HepG2 (cell line): ENCODE measurements at regions not wholly inside any gene's neighbourhood (a gene's known extent, or its start where the extent isn't known, plus 50 kb on each side); places are given as distances from the start of the nearest gene placed in this dataset.
A peak's percentile ranks its signal among the peaks of the same experiment; 100 is the strongest.

Experiments used
- ATAC-seq: fragments of 200-7000 bp; cut with Tn5 transposase; 3 replicates; pipeline ENCODE4 v1.9.1; 2020; ENCODE audit warnings: mild to moderate bottlenecking, moderate library complexity
- BruUV-seq: library from RNA; stranded (reverse); fragments of 400-500 nt; replicated peaks from 2 replicates; lab custom pipeline; 2021; lab: Mats Ljungman, UMichigan
- CTCF ChIA-PET: fragments of 300-600 bp; formaldehyde crosslinking; extraction: SDS; loops from one replicate; lab custom pipeline; 2021; ENCODE audit warnings: low total read pairs, inconsistent platforms, low intra/inter-chr PET ratio; lab: Yijun Ruan, JAX
- POLR2A ChIA-PET: fragments of 350-600 bp; sonication (Branson Sonifier 250); formaldehyde crosslinking; loops from one replicate; lab custom pipeline; 2020; ENCODE audit warnings: antibody characterized with exemption, inconsistent platforms; lab: Yijun Ruan, JAX
- DNase-seq: peaks from one replicate; pipeline ENCODE4 v3.0.0-alpha.2; 2015; ENCODE audit warnings: low spot score
- FAIRE-seq: peaks from 3 replicates; lab custom pipeline; 2011; peaks lifted over from hg19 to GRCh38; lab: Jason Lieb, UNC
- H2AFZ ChIP-seq: one replicate; pipeline ENCODE4 v1.6.1; 2011; ENCODE audit warnings: low read length, inconsistent platforms
- H3K27ac ChIP-seq: fragments of 300-600 bp; 3 replicates; pipeline ENCODE4 v1.8.0; 2011; ENCODE audit warnings: mixed run types, mild to moderate bottlenecking, mixed read lengths, low read length, inconsistent platforms; ENCODE audit not compliant: insufficient read depth; ENCODE audit errors: extremely low read length
- H3K27me3 ChIP-seq, 2 experiments: fragments of 200-600 bp in 1 of 2; 2 replicates in 1 of 2; 3 replicates in 1 of 2; pipeline versions ENCODE4 v1.6.0 to v1.8.0; 2011; ENCODE audit warnings: low read length in 2 of 2, mild to moderate bottlenecking in 2 of 2, moderate library complexity in 2 of 2, inconsistent platforms in 1 of 2; ENCODE audit not compliant: insufficient read depth in 2 of 2, control insufficient read depth in 1 of 2
- H3K36me3 ChIP-seq, 2 experiments: fragments of 200-600 bp in 1 of 2; replicated peaks in 1 of 2; 2 replicates in 1 of 2; 3 replicates in 1 of 2; pipeline versions ENCODE4 v1.5.1 to v1.8.0; 2011; ENCODE audit warnings: low read length in 2 of 2, inconsistent platforms in 1 of 2; ENCODE audit not compliant: insufficient read depth in 2 of 2, control insufficient read depth in 1 of 2
- H3K4me1 ChIP-seq: 2 replicates; pipeline ENCODE4 v1.5.1; 2012; ENCODE audit warnings: low read length, inconsistent platforms; ENCODE audit not compliant: insufficient read depth
- H3K4me2 ChIP-seq: 2 replicates; pipeline ENCODE4 v1.6.0; 2011; ENCODE audit warnings: low read depth, low read length, inconsistent platforms
- H3K4me3 ChIP-seq, 3 experiments: fragments of 200-600 bp in 1 of 3; sonication (generic), shearing (Covaris generic) in 1 of 3; replicated peaks in 1 of 3; 2 replicates each; pipeline ENCODE4 v1.5.1; 2011 to 2016; ENCODE audit warnings: low read length in 3 of 3, inconsistent platforms in 2 of 3, low read depth in 2 of 3, mild to moderate bottlenecking in 2 of 3, control low read depth in 1 of 3, mixed read lengths in 1 of 3; ENCODE audit not compliant: insufficient read depth in 1 of 3
- H3K79me2 ChIP-seq: one replicate; pipeline ENCODE4 v1.6.1; 2011; ENCODE audit warnings: low read length, inconsistent platforms; ENCODE audit not compliant: insufficient read depth
- H3K9ac ChIP-seq: 2 replicates; pipeline ENCODE4 v1.6.0; 2011; ENCODE audit warnings: mild to moderate bottlenecking, low read depth, low read length, inconsistent platforms; ENCODE audit not compliant: insufficient read depth
- H3K9me3 ChIP-seq: 2 replicates; pipeline ENCODE4 v1.5.1; 2012; ENCODE audit warnings: mild to moderate bottlenecking, low read length
- H4K20me1 ChIP-seq: 2 replicates; pipeline ENCODE4 v1.6.0; 2011; ENCODE audit warnings: inconsistent platforms, mild to moderate bottlenecking, low read length, moderate library complexity; ENCODE audit not compliant: insufficient read depth
- HDAC1 ChIP-seq: sonication (generic); formaldehyde crosslinking; IDR thresholded peaks from 2 replicates; pipeline ENCODE4 v1.5.1; 2020; ENCODE audit warnings: mild to moderate bottlenecking, missing genetic modification reagents
- ISX ChIP-seq: sonication (generic); formaldehyde crosslinking; conservative IDR thresholded peaks from 2 replicates; pipeline ENCODE4 v1.5.0; 2020; ENCODE audit warnings: missing genetic modification reagents
- MAFF ChIP-seq: IDR thresholded peaks from 2 replicates; pipeline ENCODE4 v1.6.1; 2011; ENCODE audit warnings: low read depth, low read length, improper control_type of control experiment
- MAFK ChIP-seq, 2 experiments: IDR thresholded peaks in 1 of 2; conservative IDR thresholded peaks in 1 of 2; 2 replicates each; pipeline ENCODE4 v1.6.1; 2011; ENCODE audit warnings: improper control_type of control experiment in 2 of 2, low read length in 2 of 2
- TCF7L2 ChIP-seq: IDR thresholded peaks from 2 replicates; pipeline ENCODE4 v1.6.1; 2011; ENCODE audit warnings: mild to moderate bottlenecking, low read depth, low read length, moderate library complexity
- WGBS: methylation state at CpG from one replicate; pipeline ENCODE4 v1.1.6; 2017; ENCODE audit warnings: low lambda C conversion rate; 5-methylcytosine and 5-hydroxymethylcytosine counted together
- in situ Hi-C: cut with HindIII; loops from 2 replicates; pipeline ENCODE4 v1.10.0; 2017; ENCODE audit warnings: low pct_unique_long_range_greater_than_20kb; ENCODE audit not compliant: extremely low pct_ligation_motif_present
- intact Hi-C: fragments of 100-400 bp; cut with micrococcal nuclease; formaldehyde crosslinking; loops from one replicate; pipeline ENCODE4 v1.10.0; 2022; ENCODE audit not compliant: unreplicated experiment
- TF ChIP-seq, protein P1 (sequence below): IDR thresholded peaks from 2 replicates; pipeline ENCODE4 v1.6.1; 2016; ENCODE audit warnings: missing compliant biosample characterization, missing genetic modification reagents, borderline replicate concordance
- TF ChIP-seq, protein P2 (sequence below): sonication (generic); formaldehyde crosslinking; IDR thresholded peaks from 2 replicates; pipeline ENCODE4 v1.9.0; 2021; ENCODE audit warnings: missing genetic modification reagents, borderline replicate concordance

DNA sequence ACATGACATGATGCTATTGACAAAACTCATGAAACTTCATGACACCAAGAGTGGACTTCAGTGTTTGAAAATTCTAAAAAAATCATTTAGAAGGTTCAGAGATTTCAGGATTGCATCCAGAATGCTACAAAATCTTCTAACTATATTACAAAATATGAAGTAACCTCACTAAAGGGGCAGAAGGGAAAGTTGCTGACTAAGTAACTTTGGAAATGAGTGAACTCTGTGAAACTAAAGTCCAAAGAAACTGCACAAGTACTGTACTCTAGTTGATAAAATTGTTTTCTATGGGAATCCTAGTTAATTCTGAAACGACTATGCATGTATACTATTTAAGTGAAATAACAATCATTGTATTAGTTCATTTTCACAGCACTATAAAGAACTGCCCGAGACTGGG, 184.4 kb downstream of the LYPLAL1 start:
- no peak for FAIRE-seq
- no peaks in the 10 kb centered on the region for H4K20me1 ChIP-seq
- H3K9me3 ChIP-seq, result no peaks in the 10 kb centered on the region
- TF ChIP-seq TCF7L2, result no peak
- TF ChIP-seq, protein P1, sequence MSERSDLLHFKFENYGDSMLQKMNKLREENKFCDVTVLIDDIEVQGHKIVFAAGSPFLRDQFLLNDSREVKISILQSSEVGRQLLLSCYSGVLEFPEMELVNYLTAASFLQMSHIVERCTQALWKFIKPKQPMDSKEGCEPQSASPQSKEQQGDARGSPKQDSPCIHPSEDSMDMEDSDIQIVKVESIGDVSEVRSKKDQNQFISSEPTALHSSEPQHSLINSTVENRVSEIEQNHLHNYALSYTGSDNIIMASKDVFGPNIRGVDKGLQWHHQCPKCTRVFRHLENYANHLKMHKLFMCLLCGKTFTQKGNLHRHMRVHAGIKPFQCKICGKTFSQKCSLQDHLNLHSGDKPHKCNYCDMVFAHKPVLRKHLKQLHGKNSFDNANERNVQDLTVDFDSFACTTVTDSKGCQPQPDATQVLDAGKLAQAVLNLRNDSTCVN, result no peak
- peak; percentile 82 for TF ChIP-seq MAFF
- peak; percentile 80 to 90 for TF ChIP-seq MAFK (conservative IDR thresholded peaks at IDR 0.05 in 1 of 2, IDR thresholded peaks at IDR 0.05 in 1 of 2; ENCODE audit: low read length in 2 of 2)
- TF ChIP-seq, protein P2, sequence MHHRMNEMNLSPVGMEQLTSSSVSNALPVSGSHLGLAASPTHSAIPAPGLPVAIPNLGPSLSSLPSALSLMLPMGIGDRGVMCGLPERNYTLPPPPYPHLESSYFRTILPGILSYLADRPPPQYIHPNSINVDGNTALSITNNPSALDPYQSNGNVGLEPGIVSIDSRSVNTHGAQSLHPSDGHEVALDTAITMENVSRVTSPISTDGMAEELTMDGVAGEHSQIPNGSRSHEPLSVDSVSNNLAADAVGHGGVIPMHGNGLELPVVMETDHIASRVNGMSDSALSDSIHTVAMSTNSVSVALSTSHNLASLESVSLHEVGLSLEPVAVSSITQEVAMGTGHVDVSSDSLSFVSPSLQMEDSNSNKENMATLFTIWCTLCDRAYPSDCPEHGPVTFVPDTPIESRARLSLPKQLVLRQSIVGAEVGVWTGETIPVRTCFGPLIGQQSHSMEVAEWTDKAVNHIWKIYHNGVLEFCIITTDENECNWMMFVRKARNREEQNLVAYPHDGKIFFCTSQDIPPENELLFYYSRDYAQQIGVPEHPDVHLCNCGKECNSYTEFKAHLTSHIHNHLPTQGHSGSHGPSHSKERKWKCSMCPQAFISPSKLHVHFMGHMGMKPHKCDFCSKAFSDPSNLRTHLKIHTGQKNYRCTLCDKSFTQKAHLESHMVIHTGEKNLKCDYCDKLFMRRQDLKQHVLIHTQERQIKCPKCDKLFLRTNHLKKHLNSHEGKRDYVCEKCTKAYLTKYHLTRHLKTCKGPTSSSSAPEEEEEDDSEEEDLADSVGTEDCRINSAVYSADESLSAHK (CRISPR knock-in tag), result no peak
- no peak for TF ChIP-seq ISX (CRISPR knock-in tag)
- TF ChIP-seq HDAC1 (CRISPR knock-in tag), result no peak
- ChIA-PET CTCF (no interaction called here), POLR2A (no interaction called here)
- H3K4me1 ChIP-seq, result no peaks in the 10 kb centered on the region
- H3K9ac ChIP-seq, result no peak overlapping the region
- in situ Hi-C loops, result no loop called here
- H3K27ac ChIP-seq, result no peak overlapping the region
- 55% methylated on average over 2 of the region's 2 CpGs for WGBS
- no peak overlapping the region for H3K4me2 ChIP-seq
- no peak for ATAC-seq
- intact Hi-C loops, result no loop called here
- no peak overlapping the region for H3K4me3 ChIP-seq
- no peak for DNase-seq
- H2AFZ ChIP-seq, result no peak overlapping the region
- BruUV-seq, result no TSS peak
- no peaks in the 10 kb centered on the region for H3K79me2 ChIP-seq
- no peaks in the 10 kb centered on the region for H3K27me3 ChIP-seq
- H3K36me3 ChIP-seq, result no peaks in the 10 kb centered on the region
